ENCODE measurements at regions not wholly inside any gene's neighbourhood (a gene's known extent, or its start where the extent isn't known, plus 50 kb on each side); places are given as distances from the start of the nearest gene placed in this dataset.
"Not testable (repeated sequence)": the region's sequence is repeated elsewhere in the genome, so short reads cannot be mapped to it uniquely, and the experiment has no call there.

DNA sequence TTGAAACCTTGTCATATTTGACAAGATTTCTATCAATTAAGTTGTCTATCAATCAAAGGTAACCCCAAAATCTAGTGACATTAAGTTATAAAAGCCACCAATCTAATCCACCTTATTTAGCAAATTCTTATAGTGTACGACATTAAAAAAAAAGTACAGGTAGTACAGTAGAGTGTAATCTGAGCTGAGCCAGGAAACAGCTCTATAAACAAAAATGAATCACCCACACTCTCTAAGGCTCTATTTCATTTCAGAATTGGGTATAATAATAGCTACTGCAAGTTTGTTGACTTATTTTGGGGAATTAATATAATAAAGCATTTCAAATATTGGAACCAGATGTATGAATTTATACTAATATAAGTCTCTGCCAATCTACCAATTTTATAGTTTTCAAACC lies 342.4 kb upstream of the FLRT2 start:
- no peak for DNase-seq (ENCODE audit: low read depth in 1 of 2, low spot score in 1 of 2)
- ATAC-seq, result no peak
- no peak for TF ChIP-seq CBX2 (IDR thresholded peaks at IDR 0.05; ENCODE audit: borderline replicate concordance, low read depth)
- TF ChIP-seq FOSL2 (IDR thresholded peaks at IDR 0.05), result no peak
- TF ChIP-seq FOSL2 (CRISPR knock-in tag; IDR thresholded peaks at IDR 0.05), result no peak
- no peak for TF ChIP-seq RAD21 (conservative IDR thresholded peaks at IDR 0.05 in 1 of 2, IDR thresholded peaks at IDR 0.05 in 1 of 2)
- no peak for TF ChIP-seq ZNF302 (CRISPR knock-in tag; IDR thresholded peaks at IDR 0.05)
- no peak for TF ChIP-seq CEBPB (IDR thresholded peaks at IDR 0.05)
- no peak for TF ChIP-seq POLR2A (IDR thresholded peaks at IDR 0.05; ENCODE audit: low read length)
- no peak for TF ChIP-seq MAFK (IDR thresholded peaks at IDR 0.05; ENCODE audit: partially characterized antibody)
- TF ChIP-seq, protein P1, sequence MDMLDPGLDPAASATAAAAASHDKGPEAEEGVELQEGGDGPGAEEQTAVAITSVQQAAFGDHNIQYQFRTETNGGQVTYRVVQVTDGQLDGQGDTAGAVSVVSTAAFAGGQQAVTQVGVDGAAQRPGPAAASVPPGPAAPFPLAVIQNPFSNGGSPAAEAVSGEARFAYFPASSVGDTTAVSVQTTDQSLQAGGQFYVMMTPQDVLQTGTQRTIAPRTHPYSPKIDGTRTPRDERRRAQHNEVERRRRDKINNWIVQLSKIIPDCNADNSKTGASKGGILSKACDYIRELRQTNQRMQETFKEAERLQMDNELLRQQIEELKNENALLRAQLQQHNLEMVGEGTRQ (IDR thresholded peaks at IDR 0.05), result no peak
- TF ChIP-seq KDM1A (IDR thresholded peaks at IDR 0.05; ENCODE audit: low read depth), result no peak
- no peak for TF ChIP-seq ZC3H11A (IDR thresholded peaks at IDR 0.05)
- TF ChIP-seq TP53 (CRISPR knock-in tag; IDR thresholded peaks at IDR 0.05), result no peak
- TF ChIP-seq NFE2L2 (conservative IDR thresholded peaks at IDR 0.05; ENCODE audit: low read length), result no peak
- FAIRE-seq, result no peak
- POLR2A ChIA-PET, result interaction anchor here (0.7 kb wide), 1 partner anchor 325 kb away, joined by 3 read pairs; no protein-coding TSS in a partner anchor
- Histone ChIP-seq H3K4me1 (no peaks in the 10 kb centered on the region), H3K9me3 (no peaks in the 10 kb centered on the region), H3K4me2 (no peak overlapping the region), H3K27ac (no peak overlapping the region), H3K4me3 (no peak overlapping the region)
- CTCF ChIA-PET, result no interaction called here
- WGBS (ENCODE audit: missing lambda C conversion rate), result 22% methylated on average over 1 of the region's 1 CpG

DNA sequence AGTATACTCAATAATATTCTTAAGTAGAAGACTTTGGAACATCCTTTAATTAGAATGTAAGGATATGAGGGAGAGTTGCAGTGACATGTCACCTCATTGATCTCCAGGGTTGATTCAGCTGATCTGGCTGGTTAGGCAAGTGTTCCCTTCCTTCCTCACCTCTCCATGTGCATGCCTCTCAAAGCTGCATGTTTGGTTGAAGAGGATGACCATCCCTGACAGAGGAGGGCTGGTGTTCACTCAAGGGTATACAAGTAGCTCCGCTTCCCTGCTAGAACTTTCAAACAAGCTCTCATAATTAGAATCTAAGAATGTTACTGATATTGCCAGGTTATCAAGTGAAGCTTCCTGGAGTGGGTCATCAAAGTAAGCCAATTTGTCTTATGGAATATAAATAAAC lies 341.1 kb upstream of the FLRT2 start:
- Histone ChIP-seq H3K4me1 (no peaks in the 10 kb centered on the region), H3K9me3 (no peaks in the 10 kb centered on the region), H3K4me2 (no peak overlapping the region), H3K4me3 (no peak overlapping the region), H3K27ac (no peak overlapping the region)
- no peak for ATAC-seq
- DNase-seq (ENCODE audit: low read depth in 1 of 2, low spot score in 1 of 2), result no peak
- WGBS (ENCODE audit: missing lambda C conversion rate), result 60% methylated on average over 1 of the region's 1 CpG
- no peak for TF ChIP-seq POLR2A (IDR thresholded peaks at IDR 0.05; ENCODE audit: low read length)
- TF ChIP-seq MAZ (IDR thresholded peaks at IDR 0.05; ENCODE audit: borderline replicate concordance, low read depth, low read length), result no peak
- TF ChIP-seq EHF (CRISPR knock-in tag; IDR thresholded peaks at IDR 0.05), result no peak
- TF ChIP-seq TP53 (CRISPR knock-in tag; IDR thresholded peaks at IDR 0.05), result no peak
- no peak for TF ChIP-seq SREBF2 (IDR thresholded peaks at IDR 0.05)
- TF ChIP-seq EHMT2 (IDR thresholded peaks at IDR 0.05; ENCODE audit: low read depth), result no peak
- TF ChIP-seq KDM5A (IDR thresholded peaks at IDR 0.05), result no peak
- TF ChIP-seq POLR2AphosphoS2 (conservative IDR thresholded peaks at IDR 0.05; ENCODE audit: low read length), result no peak
- TF ChIP-seq MAFK (IDR thresholded peaks at IDR 0.05; ENCODE audit: partially characterized antibody), result no peak
- no peak for TF ChIP-seq RAD21 (conservative IDR thresholded peaks at IDR 0.05 in 1 of 2, IDR thresholded peaks at IDR 0.05 in 1 of 2)
- TF ChIP-seq, protein P2, sequence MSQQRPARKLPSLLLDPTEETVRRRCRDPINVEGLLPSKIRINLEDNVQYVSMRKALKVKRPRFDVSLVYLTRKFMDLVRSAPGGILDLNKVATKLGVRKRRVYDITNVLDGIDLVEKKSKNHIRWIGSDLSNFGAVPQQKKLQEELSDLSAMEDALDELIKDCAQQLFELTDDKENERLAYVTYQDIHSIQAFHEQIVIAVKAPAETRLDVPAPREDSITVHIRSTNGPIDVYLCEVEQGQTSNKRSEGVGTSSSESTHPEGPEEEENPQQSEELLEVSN (IDR thresholded peaks at IDR 0.05; ENCODE audit: borderline replicate concordance, low read depth), result no peak
- TF ChIP-seq, protein P3, sequence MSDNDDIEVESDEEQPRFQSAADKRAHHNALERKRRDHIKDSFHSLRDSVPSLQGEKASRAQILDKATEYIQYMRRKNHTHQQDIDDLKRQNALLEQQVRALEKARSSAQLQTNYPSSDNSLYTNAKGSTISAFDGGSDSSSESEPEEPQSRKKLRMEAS (IDR thresholded peaks at IDR 0.05), result no peak
- no peak for TF ChIP-seq FOSL2 (IDR thresholded peaks at IDR 0.05)
- TF ChIP-seq FOSL2 (CRISPR knock-in tag; IDR thresholded peaks at IDR 0.05), result no peak
- TF ChIP-seq BHLHE40 (IDR thresholded peaks at IDR 0.05; ENCODE audit: low read depth, low read length), result no peak
- no peak for TF ChIP-seq ZSCAN20 (CRISPR knock-in tag; IDR thresholded peaks at IDR 0.05)
- TF ChIP-seq MYC (IDR thresholded peaks at IDR 0.05; ENCODE audit: borderline replicate concordance, low read length), result no peak
- no peak for TF ChIP-seq CHD2 (IDR thresholded peaks at IDR 0.05; ENCODE audit: low read length, partially characterized antibody)
- no peak for TF ChIP-seq HOXA7 (CRISPR knock-in tag; IDR thresholded peaks at IDR 0.05)
- TF ChIP-seq, protein P4, sequence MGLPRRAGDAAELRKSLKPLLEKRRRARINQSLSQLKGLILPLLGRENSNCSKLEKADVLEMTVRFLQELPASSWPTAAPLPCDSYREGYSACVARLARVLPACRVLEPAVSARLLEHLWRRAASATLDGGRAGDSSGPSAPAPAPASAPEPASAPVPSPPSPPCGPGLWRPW (IDR thresholded peaks at IDR 0.05), result no peak
- no peak for FAIRE-seq
- POLR2A ChIA-PET, result no interaction called here
- CTCF ChIA-PET, result no interaction called here

DNA sequence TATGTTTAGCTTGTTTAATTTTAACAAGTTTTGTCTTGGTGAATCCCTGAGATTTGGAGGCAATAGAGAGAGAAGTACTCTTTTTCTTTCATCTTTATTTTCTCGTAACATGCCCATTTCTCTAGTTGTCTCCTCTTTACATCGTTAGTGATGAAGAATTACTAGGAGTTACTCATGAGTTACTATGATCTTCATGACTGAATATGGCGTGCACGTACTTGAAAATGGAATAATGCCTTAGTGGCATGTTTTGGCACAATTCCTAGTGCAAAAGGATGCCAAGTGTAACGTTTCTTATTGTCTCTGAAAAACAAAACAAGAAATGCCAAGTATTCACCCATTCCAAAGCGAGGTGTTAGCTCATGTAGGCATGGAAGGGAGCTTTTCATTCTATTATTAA lies 340.7 kb upstream of the FLRT2 start:
- DNase-seq (ENCODE audit: low read depth in 1 of 2, low spot score in 1 of 2); H3K9me3 ChIP-seq; H3K4me1 ChIP-seq; H3K4me2 ChIP-seq; H3K27ac ChIP-seq; CTCF ChIA-PET; H3K4me3 ChIP-seq; ATAC-seq; POLR2A ChIA-PET: not testable (repeated sequence)
- WGBS (ENCODE audit: missing lambda C conversion rate), result 34% methylated on average over 6 of the region's 6 CpGs
- peak; percentile 90 for FAIRE-seq
